DOHH2 (cell line): ENCODE measurements at regions not wholly inside any gene's neighbourhood (a gene's known extent, or its start where the extent isn't known, plus 50 kb on each side); places are given as distances from the start of the nearest gene placed in this dataset.

Experiments used
- H3F3A ChIP-seq: fragments of 200-600 bp; sonication (generic), shearing (Covaris generic); 2 replicates; pipeline ENCODE4 v1.6.0; 2016; ENCODE audit warnings: antibody characterized with exemption, mild to moderate bottlenecking; ENCODE audit not compliant: control insufficient read depth, insufficient read depth
- H3K27ac ChIP-seq: fragments of 200-600 bp; sonication (generic); 2 replicates; pipeline ENCODE4 v1.5.1; 2014; ENCODE audit warnings: low read depth, mild to moderate bottlenecking, low read length, moderate library complexity
- H3K27me3 ChIP-seq: fragments of 200-600 bp; sonication (generic); 2 replicates; pipeline ENCODE4 v1.6.1; 2014; ENCODE audit warnings: mild to moderate bottlenecking, low read length, mixed read lengths; ENCODE audit not compliant: control insufficient read depth
- H3K36me3 ChIP-seq: fragments of 200-600 bp; sonication (generic); 2 replicates; pipeline ENCODE4 v1.6.1; 2014; ENCODE audit warnings: mild to moderate bottlenecking, low read length, moderate library complexity, mixed read lengths; ENCODE audit not compliant: control insufficient read depth
- H3K4me1 ChIP-seq: fragments of 200-600 bp; sonication (generic); 2 replicates; pipeline ENCODE4 v1.6.1; 2014; ENCODE audit warnings: mild to moderate bottlenecking, low read length, mixed read lengths; ENCODE audit not compliant: control insufficient read depth
- H3K4me2 ChIP-seq: fragments of 200-600 bp; sonication (generic); 2 replicates; pipeline ENCODE4 v1.6.0; 2014; ENCODE audit warnings: mild to moderate bottlenecking, low read length, moderate library complexity
- H3K4me3 ChIP-seq: fragments of 200-600 bp; sonication (generic); 2 replicates; pipeline ENCODE4 v1.5.1; 2014; ENCODE audit warnings: mild to moderate bottlenecking, low read length, mixed read lengths
- H3K79me2 ChIP-seq: fragments of 200-600 bp; sonication (generic); 2 replicates; pipeline ENCODE4 v1.6.1; 2014; ENCODE audit warnings: mild to moderate bottlenecking, low read length, mixed read lengths; ENCODE audit not compliant: control insufficient read depth
- H3K9me2 ChIP-seq: fragments of 200-600 bp; sonication (generic); replicated peaks from 2 replicates; pipeline ENCODE4 v1.6.1; 2014; ENCODE audit warnings: mild to moderate bottlenecking, low read length, mixed read lengths; ENCODE audit not compliant: control insufficient read depth
- H3K9me3 ChIP-seq: fragments of 200-600 bp; sonication (generic); 2 replicates; pipeline ENCODE4 v1.6.1; 2014; ENCODE audit warnings: antibody characterized with exemption, low read length, mixed read lengths; ENCODE audit not compliant: control insufficient read depth, insufficient read depth
- H4K20me1 ChIP-seq: fragments of 200-600 bp; sonication (generic); 2 replicates; pipeline ENCODE4 v1.6.0; 2014; ENCODE audit warnings: low read depth, mild to moderate bottlenecking, antibody characterized with exemption, low read length, moderate library complexity; ENCODE audit not compliant: control insufficient read depth, insufficient read depth
- EZH2phosphoT487 ChIP-seq: fragments of 200-600 bp; sonication (generic); IDR thresholded peaks from 2 replicates; pipeline ENCODE4 v1.6.1; 2017; ENCODE audit warnings: borderline replicate concordance, mild to moderate bottlenecking, antibody characterized with exemption, low read length, moderate library complexity, mixed read lengths
- TF ChIP-seq, protein P1 (sequence below): fragments of 200-600 bp; sonication (generic); IDR thresholded peaks from one replicate; pipeline ENCODE4 v1.5.1; 2014; ENCODE audit warnings: antibody characterized with exemption, mild to moderate bottlenecking, low read depth, low read length; ENCODE audit not compliant: poor library complexity, severe bottlenecking

DNA sequence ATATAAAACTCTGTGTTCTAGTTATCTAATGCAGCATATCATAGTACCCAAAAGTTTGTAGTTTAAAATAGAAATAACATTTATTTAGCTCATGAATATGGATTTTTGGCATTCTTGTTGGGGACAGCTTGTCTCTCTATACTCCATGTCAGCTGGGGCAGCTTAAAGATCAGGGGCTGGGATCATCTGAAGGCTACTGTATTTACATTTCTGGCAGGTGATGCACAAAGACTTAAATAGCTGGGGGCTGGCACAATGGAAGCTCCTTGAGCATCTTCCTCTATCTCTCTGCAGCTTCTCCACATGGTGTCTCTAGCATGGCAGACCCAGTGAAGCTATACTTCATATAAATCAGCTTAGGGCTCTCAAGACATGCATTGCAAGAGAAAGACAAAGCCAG lies 55.6 kb upstream of the DAB1 start:
- Histone ChIP-seq H3K4me3 (no peak overlapping the region), H3F3A (no peaks in the 10 kb centered on the region), H3K4me1 (no peaks in the 10 kb centered on the region), H3K9me2 (no peaks in the 10 kb centered on the region), H3K27ac (no peak overlapping the region), H4K20me1 (no peaks in the 10 kb centered on the region), H3K79me2 (no peaks in the 10 kb centered on the region), H3K4me2 (no peak overlapping the region), H3K27me3 (no peaks in the 10 kb centered on the region), H3K9me3 (no peaks in the 10 kb centered on the region), H3K36me3 (no peaks in the 10 kb centered on the region)
- TF ChIP-seq EZH2phosphoT487: no peak
- TF ChIP-seq, protein P1, sequence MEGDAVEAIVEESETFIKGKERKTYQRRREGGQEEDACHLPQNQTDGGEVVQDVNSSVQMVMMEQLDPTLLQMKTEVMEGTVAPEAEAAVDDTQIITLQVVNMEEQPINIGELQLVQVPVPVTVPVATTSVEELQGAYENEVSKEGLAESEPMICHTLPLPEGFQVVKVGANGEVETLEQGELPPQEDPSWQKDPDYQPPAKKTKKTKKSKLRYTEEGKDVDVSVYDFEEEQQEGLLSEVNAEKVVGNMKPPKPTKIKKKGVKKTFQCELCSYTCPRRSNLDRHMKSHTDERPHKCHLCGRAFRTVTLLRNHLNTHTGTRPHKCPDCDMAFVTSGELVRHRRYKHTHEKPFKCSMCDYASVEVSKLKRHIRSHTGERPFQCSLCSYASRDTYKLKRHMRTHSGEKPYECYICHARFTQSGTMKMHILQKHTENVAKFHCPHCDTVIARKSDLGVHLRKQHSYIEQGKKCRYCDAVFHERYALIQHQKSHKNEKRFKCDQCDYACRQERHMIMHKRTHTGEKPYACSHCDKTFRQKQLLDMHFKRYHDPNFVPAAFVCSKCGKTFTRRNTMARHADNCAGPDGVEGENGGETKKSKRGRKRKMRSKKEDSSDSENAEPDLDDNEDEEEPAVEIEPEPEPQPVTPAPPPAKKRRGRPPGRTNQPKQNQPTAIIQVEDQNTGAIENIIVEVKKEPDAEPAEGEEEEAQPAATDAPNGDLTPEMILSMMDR: no peak

DNA sequence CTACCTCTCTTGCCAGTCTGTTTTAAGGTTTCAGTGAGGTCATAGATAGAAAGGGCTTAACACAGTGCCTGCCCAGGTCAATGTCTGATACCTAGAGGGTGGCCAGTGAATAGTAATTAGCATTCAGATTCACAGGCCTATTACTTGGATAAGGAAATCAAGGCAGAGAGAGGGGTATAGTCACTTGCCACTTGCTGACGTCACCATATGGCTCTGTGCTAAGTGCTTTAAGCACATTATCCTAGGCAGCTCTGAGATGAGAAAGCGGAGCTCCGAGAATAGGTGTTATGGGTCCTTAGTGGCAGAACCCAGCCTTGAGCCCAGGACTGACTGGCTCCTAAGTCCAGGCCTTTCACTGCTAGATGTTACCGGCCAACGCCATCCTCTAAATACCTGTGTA lies 51.5 kb upstream of the DAB1 start:
- TF ChIP-seq, protein P1: no peak
- TF ChIP-seq EZH2phosphoT487: no peak
- H4K20me1 ChIP-seq: no peaks in the 10 kb centered on the region
- no peaks in the 10 kb centered on the region for H3K36me3 ChIP-seq
- H3F3A ChIP-seq: no peaks in the 10 kb centered on the region
- H3K9me3 ChIP-seq: no peaks in the 10 kb centered on the region
- H3K79me2 ChIP-seq: no peaks in the 10 kb centered on the region
- no peak overlapping the region for H3K4me3 ChIP-seq
- H3K4me2 ChIP-seq: no peak overlapping the region
- H3K4me1 ChIP-seq: no peaks in the 10 kb centered on the region
- H3K9me2 ChIP-seq: no peaks in the 10 kb centered on the region
- no peaks in the 10 kb centered on the region for H3K27me3 ChIP-seq
- H3K27ac ChIP-seq: no peak overlapping the region

DNA sequence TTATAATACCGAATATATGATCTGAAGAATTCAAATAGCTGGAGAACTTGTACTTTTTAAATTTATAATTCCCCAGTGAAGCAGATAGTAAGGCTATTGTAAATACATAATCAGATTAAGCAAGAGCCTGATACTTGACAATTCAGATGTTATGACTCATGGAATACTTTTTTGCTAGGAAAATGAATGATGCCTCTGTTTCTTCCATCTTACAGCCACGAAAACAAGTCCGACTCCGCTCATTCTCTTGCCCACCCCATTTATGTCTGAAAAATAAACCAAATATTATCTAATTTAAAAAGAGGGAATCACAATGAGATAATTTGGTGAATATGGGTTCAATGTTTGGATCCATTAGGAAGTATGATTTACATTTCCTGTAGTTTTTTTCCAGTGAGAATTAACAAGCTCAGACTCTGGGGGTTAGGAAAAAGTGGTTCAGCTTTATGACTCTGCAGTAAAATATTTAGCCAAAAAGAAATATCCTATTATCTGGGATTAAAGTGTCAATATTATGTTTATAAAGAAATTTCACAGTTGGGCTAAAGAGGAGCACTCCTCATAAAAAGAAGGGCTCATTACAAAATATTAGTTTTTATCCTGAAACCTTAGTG lies 50.4 kb upstream of the DAB1 start:
- no peak overlapping the region for H3K27ac ChIP-seq
- no peaks in the 10 kb centered on the region for H3K9me2 ChIP-seq
- H3K4me1 ChIP-seq: no peaks in the 10 kb centered on the region
- no peaks in the 10 kb centered on the region for H3K9me3 ChIP-seq
- no peaks in the 10 kb centered on the region for H3K27me3 ChIP-seq
- no peaks in the 10 kb centered on the region for H3K79me2 ChIP-seq
- no peak overlapping the region for H3K4me2 ChIP-seq
- H3K4me3 ChIP-seq: no peak overlapping the region
- no peaks in the 10 kb centered on the region for H4K20me1 ChIP-seq
- no peaks in the 10 kb centered on the region for H3F3A ChIP-seq
- H3K36me3 ChIP-seq: no peaks in the 10 kb centered on the region
- TF ChIP-seq, protein P1: no peak
- no peak for TF ChIP-seq EZH2phosphoT487
